ENCODE measurements at regions not wholly inside any gene's neighbourhood (a gene's known extent, or its start where the extent isn't known, plus 50 kb on each side); places are given as distances from the start of the nearest gene placed in this dataset.
"Not testable (repeated sequence)": the region's sequence is repeated elsewhere in the genome, so short reads cannot be mapped to it uniquely, and the experiment has no call there.

- DNase-seq (ENCODE audit: low spot score), result no peak
- no peak for FAIRE-seq
These were observed 84.3 kb upstream of the SYN3 start for GRCh38 chr22:33142282-33143055.

- no peak for DNase-seq (ENCODE audit: low spot score)
- no peak for FAIRE-seq
These were observed 81.8 kb upstream of the SYN3 start for GRCh38 chr22:33139937-33140336.

- not testable (repeated sequence) for FAIRE-seq
These were observed 80.2 kb upstream of the SYN3 start for GRCh38 chr22:33138333-33138732.

GRCh38 chr22:33130473-33130872 lies 72.3 kb upstream of the SYN3 start:
- DNase-seq (ENCODE audit: low spot score) (no peak), FAIRE-seq (no peak)

More at GRCh38 chr22:33138333-33138732, 80.2 kb upstream of the SYN3 start:
- DNase-seq (ENCODE audit: low spot score), result not testable (repeated sequence)

- FAIRE-seq, result no peak
These were observed 71.4 kb upstream of the SYN3 start for GRCh38 chr22:33129621-33130020.

GRCh38 chr22:33126881-33127280 lies 68.7 kb upstream of the SYN3 start:
- FAIRE-seq (no peak), DNase-seq (ENCODE audit: low spot score) (peak; percentile 25)

More at GRCh38 chr22:33129621-33130020, 71.4 kb upstream of the SYN3 start:
- no peak for DNase-seq (ENCODE audit: low spot score)

GRCh38 chr22:33124471-33124870 lies 66.3 kb upstream of the SYN3 start:
- FAIRE-seq (no peak), DNase-seq (ENCODE audit: low spot score) (no peak)

GRCh38 chr22:33122439-33122838 lies 64.3 kb upstream of the SYN3 start:
- FAIRE-seq, result peak; percentile 81
- not testable (repeated sequence) for DNase-seq (ENCODE audit: low spot score)

GRCh38 chr22:33119044-33119443 lies 60.9 kb upstream of the SYN3 start:
- FAIRE-seq (no peak), DNase-seq (ENCODE audit: low spot score) (no peak)

- DNase-seq (ENCODE audit: low spot score) (no peak), FAIRE-seq (no peak)
These were observed 59.6 kb upstream of the SYN3 start for GRCh38 chr22:33117821-33118220.

GRCh38 chr22:33116841-33117547 lies 58.8 kb upstream of the SYN3 start:
- FAIRE-seq (no peak), DNase-seq (ENCODE audit: low spot score) (peak; percentile 62)

GRCh38 chr22:33114565-33114964 lies 56.4 kb upstream of the SYN3 start:
- peak; percentile 42 for FAIRE-seq
- no peak for DNase-seq (ENCODE audit: low spot score)

GRCh38 chr22:33112580-33112979 lies 54.4 kb upstream of the SYN3 start:
- DNase-seq (ENCODE audit: low spot score) (no peak), FAIRE-seq (no peak)

- FAIRE-seq, result no peak
- DNase-seq (ENCODE audit: low spot score), result no peak
These were observed 53.3 kb upstream of the SYN3 start for GRCh38 chr22:33111491-33111890.

GRCh38 chr22:33110562-33111163 lies 52.5 kb upstream of the SYN3 start:
- DNase-seq (ENCODE audit: low spot score) (no peak), FAIRE-seq (no peak)

- no peak for DNase-seq (ENCODE audit: low spot score)
- FAIRE-seq, result no peak
These were observed 51.6 kb upstream of the SYN3 start for GRCh38 chr22:33109514-33110430.

- no peak for FAIRE-seq
- no peak for DNase-seq (ENCODE audit: low spot score)
These were observed 49.9 kb upstream of the SYN3 start for GRCh38 chr22:33108037-33108436.
